NCI-H526 (cell line): ENCODE measurements at regions not wholly inside any gene's neighbourhood (a gene's known extent, or its start where the extent isn't known, plus 50 kb on each side); places are given as distances from the start of the nearest gene placed in this dataset.

ENCODE experiments used
- DNase-seq, 2 experiments: peaks; one replicate each; lab custom pipeline; 2025; lab: John Stamatoyannopoulos, UW

GRCh38 chr18:45430041-45430440 is 185.2 kb upstream of the SLC14A2 start:
- no peak for DNase-seq

- no peak for DNase-seq
Observed at GRCh38 chr18:45435810-45436209, 179.5 kb upstream of the SLC14A2 start.

- no peak for DNase-seq
Observed at GRCh38 chr18:45437366-45437765, 177.9 kb upstream of the SLC14A2 start.

GRCh38 chr18:45439851-45440645 is 175.2 kb upstream of the SLC14A2 start:
- no peak for DNase-seq

- no peak for DNase-seq
Observed at GRCh38 chr18:45441110-45441847, 174.0 kb upstream of the SLC14A2 start.

- no peak for DNase-seq
Observed at GRCh38 chr18:45444040-45444439, 171.2 kb upstream of the SLC14A2 start.

- peak; percentile 26 to 30 for DNase-seq
Observed at GRCh38 chr18:45447355-45448265, 167.7 kb upstream of the SLC14A2 start.

GRCh38 chr18:45448871-45449270 is 166.4 kb upstream of the SLC14A2 start:
- no peak for DNase-seq

GRCh38 chr18:45449418-45450227 is 165.7 kb upstream of the SLC14A2 start:
- DNase-seq = no peak

GRCh38 chr18:45456090-45457021 is 158.9 kb upstream of the SLC14A2 start:
- DNase-seq = no peak

GRCh38 chr18:45458033-45458432 is 157.2 kb upstream of the SLC14A2 start:
- DNase-seq = no peak

- no peak for DNase-seq
Observed at GRCh38 chr18:45462179-45462578, 153.1 kb upstream of the SLC14A2 start.

- DNase-seq = no peak
Observed at GRCh38 chr18:45463451-45463850, 151.8 kb upstream of the SLC14A2 start.

- DNase-seq = no peak
Observed at GRCh38 chr18:45464619-45465018, 150.7 kb upstream of the SLC14A2 start.

GRCh38 chr18:45467293-45467692 is 148.0 kb upstream of the SLC14A2 start:
- DNase-seq = no peak

GRCh38 chr18:45467945-45468344 is 147.3 kb upstream of the SLC14A2 start:
- DNase-seq = no peak

- no peak for DNase-seq
Observed at GRCh38 chr18:45478889-45479288, 136.4 kb upstream of the SLC14A2 start.

GRCh38 chr18:45480219-45481015 is 134.9 kb upstream of the SLC14A2 start:
- DNase-seq = no peak

- DNase-seq = no peak
Observed at GRCh38 chr18:45481821-45482220, 133.5 kb upstream of the SLC14A2 start.

GRCh38 chr18:45482286-45482685 is 133.0 kb upstream of the SLC14A2 start:
- DNase-seq = no peak
